ENCODE measurements at regions not wholly inside any gene's neighbourhood (a gene's known extent, or its start where the extent isn't known, plus 50 kb on each side); places are given as distances from the start of the nearest gene placed in this dataset.
"Not testable (repeated sequence)": the region's sequence is repeated elsewhere in the genome, so short reads cannot be mapped to it uniquely, and the experiment has no call there.

GRCh38 chr1:106396020-106396419, 660.5 kb upstream of the PRMT6 start:
- Histone ChIP-seq H3K79me2 (ENCODE audit: low read depth) (no peaks in the 10 kb centered on the region), H3K9me3 (ENCODE audit: insufficient read depth, low read depth) (no peaks in the 10 kb centered on the region), H3F3A (ENCODE audit: insufficient read depth, low read depth) (no peaks in the 10 kb centered on the region), H3K36me3 (ENCODE audit: low read depth) (no peaks in the 10 kb centered on the region), H3K4me2 (no peak overlapping the region), H3K9me2 (ENCODE audit: insufficient read depth) (no peaks in the 10 kb centered on the region), H3K4me1 (replicated peaks; ENCODE audit: insufficient read depth) (no peaks in the 10 kb centered on the region), H3K27ac (no peak overlapping the region), H3K27me3 (ENCODE audit: insufficient read depth, low read depth) (no peaks in the 10 kb centered on the region), H2AFZ (no peak overlapping the region), H4K20me1 (ENCODE audit: insufficient read depth) (no peaks in the 10 kb centered on the region), H3K4me3 (no peak overlapping the region)
- POLR2A ChIA-PET (ENCODE audit: unreplicated experiment), result no interaction called here
- TF ChIP-seq CTCF (conservative IDR thresholded peaks at IDR 0.05) (no peak), EZH2 (IDR thresholded peaks at IDR 0.05; ENCODE audit: low read depth) (no peak)
- CTCF ChIA-PET, result no interaction called here
- BruUV-seq (replicated peaks), result no TSS peak
- intact Hi-C loops (cut with micrococcal nuclease; ENCODE audit: unreplicated experiment), result no loop called here
- no peak for DNase-seq

- Histone ChIP-seq H3K79me2 (ENCODE audit: low read depth) (no peaks in the 10 kb centered on the region), H3K9me3 (ENCODE audit: insufficient read depth, low read depth) (no peaks in the 10 kb centered on the region), H3K36me3 (ENCODE audit: low read depth) (no peaks in the 10 kb centered on the region), H3K4me1 (replicated peaks; ENCODE audit: insufficient read depth) (no peaks in the 10 kb centered on the region), H3F3A (ENCODE audit: insufficient read depth, low read depth) (no peaks in the 10 kb centered on the region), H4K20me1 (ENCODE audit: insufficient read depth) (no peaks in the 10 kb centered on the region), H3K27ac (no peak overlapping the region), H3K4me3 (no peak overlapping the region), H3K9me2 (ENCODE audit: insufficient read depth) (no peaks in the 10 kb centered on the region), H3K4me2 (no peak overlapping the region), H3K27me3 (ENCODE audit: insufficient read depth, low read depth) (no peaks in the 10 kb centered on the region), H2AFZ (no peak overlapping the region)
- POLR2A ChIA-PET (ENCODE audit: unreplicated experiment), result no interaction called here
- intact Hi-C loops (cut with micrococcal nuclease; ENCODE audit: unreplicated experiment), result no loop called here
- TF ChIP-seq CTCF (conservative IDR thresholded peaks at IDR 0.05) (no peak), EZH2 (IDR thresholded peaks at IDR 0.05; ENCODE audit: low read depth) (no peak)
- DNase-seq, result no peak
- CTCF ChIA-PET, result no interaction called here
- no TSS peak for BruUV-seq (replicated peaks)
These were observed 658.1 kb upstream of the PRMT6 start for GRCh38 chr1:106398391-106398790.

GRCh38 chr1:106406114-106406513, 650.4 kb upstream of the PRMT6 start:
- TF ChIP-seq CTCF (conservative IDR thresholded peaks at IDR 0.05) (no peak), EZH2 (IDR thresholded peaks at IDR 0.05; ENCODE audit: low read depth) (no peak)
- intact Hi-C loops (cut with micrococcal nuclease; ENCODE audit: unreplicated experiment), result no loop called here
- H3K4me1 ChIP-seq (replicated peaks; ENCODE audit: insufficient read depth), result no peaks in the 10 kb centered on the region

GRCh38 chr1:106412321-106412720, 644.2 kb upstream of the PRMT6 start:
- H3K9me2 ChIP-seq (ENCODE audit: insufficient read depth); BruUV-seq (replicated peaks); H2AFZ ChIP-seq; DNase-seq; CTCF ChIA-PET; H3K4me2 ChIP-seq; H3K27me3 ChIP-seq (ENCODE audit: insufficient read depth, low read depth); H3K36me3 ChIP-seq (ENCODE audit: low read depth); POLR2A ChIA-PET (ENCODE audit: unreplicated experiment); H3K4me1 ChIP-seq (replicated peaks; ENCODE audit: insufficient read depth); H4K20me1 ChIP-seq (ENCODE audit: insufficient read depth); H3K27ac ChIP-seq; H3F3A ChIP-seq (ENCODE audit: insufficient read depth, low read depth); H3K9me3 ChIP-seq (ENCODE audit: insufficient read depth, low read depth); H3K79me2 ChIP-seq (ENCODE audit: low read depth); H3K4me3 ChIP-seq; intact Hi-C loops (cut with micrococcal nuclease; ENCODE audit: unreplicated experiment): not testable (repeated sequence)

More at GRCh38 chr1:106406114-106406513, 650.4 kb upstream of the PRMT6 start:
- H2AFZ ChIP-seq, result no peak overlapping the region
- no peaks in the 10 kb centered on the region for H3F3A ChIP-seq (ENCODE audit: insufficient read depth, low read depth)
- ChIA-PET CTCF (no interaction called here), POLR2A (ENCODE audit: unreplicated experiment) (interaction anchor here (0.7 kb wide), 1 partner anchor 39 kb away, joined by 3 read pairs; no protein-coding TSS in a partner anchor)
- BruUV-seq (replicated peaks), result no TSS peak
- H3K4me2 ChIP-seq, result no peak overlapping the region
- DNase-seq, result no peak
- no peaks in the 10 kb centered on the region; the same call in 1 of the 2 replicates for H3K9me2 ChIP-seq (ENCODE audit: insufficient read depth)
- no peaks in the 10 kb centered on the region for H3K9me3 ChIP-seq (ENCODE audit: insufficient read depth, low read depth)
- no peaks in the 10 kb centered on the region for H3K36me3 ChIP-seq (ENCODE audit: low read depth)
- no peaks in the 10 kb centered on the region for H4K20me1 ChIP-seq (ENCODE audit: insufficient read depth)
- no peaks in the 10 kb centered on the region for H3K79me2 ChIP-seq (ENCODE audit: low read depth)
- no peaks in the 10 kb centered on the region for H3K27me3 ChIP-seq (ENCODE audit: insufficient read depth, low read depth)
- H3K27ac ChIP-seq, result no peak overlapping the region
- no peak overlapping the region for H3K4me3 ChIP-seq

Data from PC-9 (cell line).